Body of pancreas (tissue), 4 donors: ENCODE measurements at regions not wholly inside any gene's neighbourhood (a gene's known extent, or its start where the extent isn't known, plus 50 kb on each side); places are given as distances from the start of the nearest gene placed in this dataset.

Source experiments
- CTCF ChIP-seq, 7 experiments: fragments of 450-650 bp in 4 of 7; fragments of 200-600 bp in 3 of 7; sonication (generic) in 3 of 7; IDR thresholded peaks; one replicate each; pipeline ENCODE4 v1.5.1; 2016 to 2019; ENCODE audit warnings: antibody characterized with exemption in 7 of 7
- POLR2A ChIP-seq, 3 donors: fragments of 450-650 bp; IDR thresholded peaks; one replicate each; pipeline ENCODE4 v1.6.1; 2016; ENCODE audit warnings: antibody characterized with exemption in 3 of 3, mild to moderate bottlenecking in 2 of 3

GRCh38 chr9:115469841-115470240 lies 351.9 kb upstream of the TNC start:
- TF ChIP-seq POLR2A (IDR thresholded peaks at IDR 0.05) (no peak), CTCF (IDR thresholded peaks at IDR 0.05) (no peak)
